Pancreas (tissue), 10 donors: ENCODE measurements at regions not wholly inside any gene's neighbourhood (a gene's known extent, or its start where the extent isn't known, plus 50 kb on each side); places are given as distances from the start of the nearest gene placed in this dataset.

Experiments
- ATAC-seq, 4 donors: fragments of 200-7000 bp; cut with Tn5 transposase; one replicate each; pipeline versions ENCODE4 v1.8.0 to v1.9.1; 2020; ENCODE audit warnings: mild to moderate bottlenecking in 4 of 4, moderate library complexity in 4 of 4
- DNase-seq, 6 donors: peaks; one replicate each; pipeline ENCODE4 v3.0.0-alpha.2; 2020
- FAIRE-seq: peaks from 2 replicates; lab custom pipeline; 2012; peaks lifted over from hg19 to GRCh38; lab: Jason Lieb, UNC
- H3K27ac ChIP-seq, 4 donors: fragments of 200-600 bp; sonication (generic); 1 replicate in 3 of 4; 2 replicates in 1 of 4; pipeline versions ENCODE4 v1.5.0 to v1.8.0; 2020
- H3K27me3 ChIP-seq, 4 donors: fragments of 200-600 bp; one replicate each; pipeline ENCODE4 v1.8.0; 2021
- H3K36me3 ChIP-seq, 3 donors: fragments of 200-600 bp; sonication (generic) in 1 of 3; one replicate each; pipeline versions ENCODE4 v1.5.0 to v1.8.0; 2020 to 2021
- H3K4me1 ChIP-seq, 3 donors: fragments of 200-600 bp; one replicate each; pipeline ENCODE4 v1.8.0; 2021
- H3K4me3 ChIP-seq, 4 donors: fragments of 200-600 bp; sonication (generic) in 2 of 4; one replicate each; pipeline versions ENCODE4 v1.5.0 to v1.8.0; 2020 to 2021
- H3K9me3 ChIP-seq, 4 donors: fragments of 200-600 bp; one replicate each; pipeline ENCODE4 v1.8.0; 2021
- CTCF ChIP-seq, 4 donors: fragments of 200-600 bp; sonication (generic) in 3 of 4; IDR thresholded peaks; one replicate each; pipeline versions ENCODE4 v1.5.0 to v1.8.0; 2021; ENCODE audit warnings: antibody characterized with exemption in 4 of 4
- WGBS, 2 donors: extraction: QIAGEN DNeasy Blood & Tissue Kit; methylation state at CpG; one replicate each; pipeline ENCODE4 v1.1.7; 2013; 5-methylcytosine and 5-hydroxymethylcytosine counted together
- intact Hi-C, 3 donors: fragments of 100-400 bp; cut with DNase I; formaldehyde crosslinking; loops; one replicate each; pipeline versions ENCODE4 v1.11.1 to v1.14.2; 2022
- donor health status: healthy with polysubstance abuse.
- donor health status: DM: no; HTN: no; CAD: no; lungs with moderate emphysema.
- donor health status: DM: no; HTN: no; CAD: no.
- donor health status: control.
- donor health status: control.
- donor health status: Bipolar disorder and iron deficiency.
- donor health status: DM: yes; HTN: yes; CAD: no.
- donor health status: DM: no; HTN: no; CAD: no.
- donor health status: DM: no; HTN: no; CAD: no.
- donor health status: DM: yes; HTN: yes; CAD: no.

GRCh38 chr1:194930132-194930531, 1678.1 kb downstream of the KCNT2 start:
- intact Hi-C loops = no loop called here
- no peak for TF ChIP-seq CTCF (IDR thresholded peaks at IDR 0.05)
- DNase-seq (no peak), FAIRE-seq (no peak), ATAC-seq (no peak)
- WGBS, 2 donors = 39% methylated on average over 2 of the region's 2 CpGs
- Histone ChIP-seq H3K4me3 (no peak overlapping the region), H3K4me1 (no peaks in the 10 kb centered on the region), H3K9me3 (no peaks in the 10 kb centered on the region), H3K27ac (no peak overlapping the region), H3K36me3 (no peaks in the 10 kb centered on the region), H3K27me3 (no peaks in the 10 kb centered on the region)

GRCh38 chr1:194929357-194929756, 1678.9 kb downstream of the KCNT2 start:
- FAIRE-seq (no peak), ATAC-seq (no peak), DNase-seq (no peak)
- H3K36me3 ChIP-seq = no peaks in the 10 kb centered on the region
- intact Hi-C loops = no loop called here
- H3K27ac ChIP-seq = no peak overlapping the region
- no peaks in the 10 kb centered on the region for H3K4me1 ChIP-seq
- no peak for TF ChIP-seq CTCF (IDR thresholded peaks at IDR 0.05)
- no peak overlapping the region for H3K4me3 ChIP-seq
- no peaks in the 10 kb centered on the region for H3K9me3 ChIP-seq
- no peaks in the 10 kb centered on the region for H3K27me3 ChIP-seq

- ATAC-seq = no peak
- DNase-seq = no peak
- 60 to 70% methylated on average over 5 of the region's 5 CpGs for WGBS, 2 donors
Measured at GRCh38 chr1:194919146-194919545, 1689.1 kb downstream of the KCNT2 start.

GRCh38 chr1:194917769-194918168, 1690.5 kb downstream of the KCNT2 start:
- DNase-seq (no peak), FAIRE-seq (no peak), ATAC-seq (no peak)
- 56 to 69% methylated on average over 4 of the region's 4 CpGs for WGBS, 2 donors
- Histone ChIP-seq H3K27me3 (no peaks in the 10 kb centered on the region), H3K9me3 (no peaks in the 10 kb centered on the region), H3K4me1 (no peaks in the 10 kb centered on the region), H3K27ac (no peak overlapping the region), H3K4me3 (no peak overlapping the region), H3K36me3 (no peaks in the 10 kb centered on the region)
- intact Hi-C loops = no loop called here
- no peak for TF ChIP-seq CTCF (IDR thresholded peaks at IDR 0.05)

More at GRCh38 chr1:194919146-194919545, 1689.1 kb downstream of the KCNT2 start:
- no peaks in the 10 kb centered on the region for H3K9me3 ChIP-seq
- no peaks in the 10 kb centered on the region for H3K4me1 ChIP-seq
- FAIRE-seq = no peak
- no peak overlapping the region for H3K4me3 ChIP-seq
- no peaks in the 10 kb centered on the region for H3K27me3 ChIP-seq
- no peaks in the 10 kb centered on the region for H3K36me3 ChIP-seq
- intact Hi-C loops = no loop called here
- no peak overlapping the region for H3K27ac ChIP-seq
- TF ChIP-seq CTCF (IDR thresholded peaks at IDR 0.05) = no peak

- intact Hi-C loops = no loop called here
- H3K27me3 ChIP-seq = no peaks in the 10 kb centered on the region
- FAIRE-seq (no peak), ATAC-seq (no peak), DNase-seq (no peak)
- H3K27ac ChIP-seq = no peak overlapping the region
- no peak for TF ChIP-seq CTCF (IDR thresholded peaks at IDR 0.05)
- H3K4me1 ChIP-seq = no peaks in the 10 kb centered on the region
- no peaks in the 10 kb centered on the region for H3K36me3 ChIP-seq
- WGBS, 2 donors = 40 to 48% methylated on average over 1 of the region's 1 CpG
- H3K4me3 ChIP-seq = no peak overlapping the region
- no peaks in the 10 kb centered on the region for H3K9me3 ChIP-seq
Measured at GRCh38 chr1:194908643-194909042, 1699.6 kb downstream of the KCNT2 start.
